Stomach (tissue), 8 donors: ENCODE measurements at regions not wholly inside any gene's neighbourhood (a gene's known extent, or its start where the extent isn't known, plus 50 kb on each side); places are given as distances from the start of the nearest gene placed in this dataset.

ENCODE experiments used
- DNase-seq, 2 donors: peaks; one replicate each; pipeline versions ENCODE4 v3.0.0 to v3.0.0-alpha.2; 2013 to 2019
- H3K27ac ChIP-seq, 5 donors: fragments of 200-600 bp in 4 of 5; sonication (generic) in 4 of 5; one replicate each; pipeline ENCODE4 v1.5.1; 2013 to 2019; ENCODE audit warnings: mild to moderate bottlenecking in 1 of 5, moderate library complexity in 1 of 5
- H3K27me3 ChIP-seq, 3 donors: fragments of 200-600 bp; sonication (generic); one replicate each; pipeline ENCODE4 v1.5.1; 2017 to 2019; ENCODE audit warnings: mixed run types in 1 of 3
- H3K36me3 ChIP-seq, 4 donors: fragments of 200-600 bp; sonication (generic); 1 replicate in 3 of 4; 2 replicates in 1 of 4; pipeline ENCODE4 v1.5.1; 2016 to 2019
- H3K4me1 ChIP-seq, 4 donors: fragments of 200-600 bp; sonication (generic); one replicate each; pipeline ENCODE4 v1.5.1; 2016 to 2019
- H3K4me3 ChIP-seq, 4 donors: fragments of 200-600 bp; sonication (generic) in 3 of 4; one replicate each; pipeline ENCODE4 v1.5.1; 2016 to 2019; ENCODE audit warnings: mild to moderate bottlenecking in 1 of 4
- H3K9me3 ChIP-seq, 4 donors: fragments of 200-600 bp; sonication (generic); one replicate each; pipeline ENCODE4 v1.5.1; 2016 to 2019
- EP300 ChIP-seq: sonication (generic); formaldehyde crosslinking; IDR thresholded peaks from one replicate; pipeline ENCODE4 v1.6.1; 2017; ENCODE audit warnings: antibody characterized with exemption
- POLR2A ChIP-seq, 4 donors: fragments of 450-650 bp; IDR thresholded peaks; one replicate each; pipeline ENCODE4 v1.6.1; 2016; ENCODE audit warnings: antibody characterized with exemption in 4 of 4, control low read depth in 2 of 4, mild to moderate bottlenecking in 1 of 4, moderate library complexity in 1 of 4
- POLR2AphosphoS5 ChIP-seq, 3 donors: sonication (generic); formaldehyde crosslinking; IDR thresholded peaks; one replicate each; pipeline ENCODE4 v1.6.1; 2016; ENCODE audit warnings: antibody characterized with exemption in 3 of 3
- WGBS, 5 donors: extraction: QIAGEN DNeasy Blood & Tissue Kit in 3 of 5; methylation state at CpG; one replicate each; pipeline versions ENCODE4 v1.1.5 to v1.1.7; 2013 to 2018; 5-methylcytosine and 5-hydroxymethylcytosine counted together
- intact Hi-C: fragments of 100-400 bp; cut with DNase I; formaldehyde crosslinking; loops from one replicate; pipeline ENCODE4 v1.15.1; 2023; ENCODE audit warnings: low total_unique reads
- TF ChIP-seq, protein P1 (sequence below), 7 experiments: fragments of 450-650 bp in 4 of 7; fragments of 200-600 bp in 3 of 7; sonication (generic) in 3 of 7; IDR thresholded peaks; one replicate each; pipeline ENCODE4 v1.5.1; 2016 to 2019; ENCODE audit warnings: antibody characterized with exemption in 7 of 7, control low read depth in 2 of 7, mild to moderate bottlenecking in 1 of 7
- donor health status: healthy with polysubstance abuse.
- donor health status: Bipolar disorder and iron deficiency.
- donor health status: healthy.

DNA sequence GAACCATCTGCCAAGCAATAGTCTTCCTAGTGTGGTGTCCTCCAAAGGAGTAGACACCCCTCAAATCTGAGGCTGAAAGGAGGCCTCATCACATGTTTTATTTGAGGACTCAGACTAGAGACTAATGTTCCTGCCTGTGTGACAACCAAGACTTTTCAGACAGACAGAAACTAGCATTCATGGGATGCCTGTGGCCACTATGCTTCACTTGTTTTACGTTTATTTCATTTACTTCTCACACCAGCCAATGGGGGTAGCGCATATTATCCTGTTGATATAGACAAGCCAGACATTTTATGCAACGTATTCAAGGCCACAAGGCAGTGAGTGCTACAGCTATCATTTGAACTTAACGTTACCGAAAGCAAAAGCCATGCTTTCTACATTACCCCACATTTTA is 391.7 kb upstream of the HTR2A start:
- Histone ChIP-seq H3K36me3 (no peaks in the 10 kb centered on the region), H3K4me3 (no peak overlapping the region), H3K4me1 (no peaks in the 10 kb centered on the region), H3K27me3 (no peaks in the 10 kb centered on the region), H3K9me3 (no peaks in the 10 kb centered on the region), H3K27ac (no peak overlapping the region)
- intact Hi-C loops, result no loop called here
- TF ChIP-seq, protein P1, sequence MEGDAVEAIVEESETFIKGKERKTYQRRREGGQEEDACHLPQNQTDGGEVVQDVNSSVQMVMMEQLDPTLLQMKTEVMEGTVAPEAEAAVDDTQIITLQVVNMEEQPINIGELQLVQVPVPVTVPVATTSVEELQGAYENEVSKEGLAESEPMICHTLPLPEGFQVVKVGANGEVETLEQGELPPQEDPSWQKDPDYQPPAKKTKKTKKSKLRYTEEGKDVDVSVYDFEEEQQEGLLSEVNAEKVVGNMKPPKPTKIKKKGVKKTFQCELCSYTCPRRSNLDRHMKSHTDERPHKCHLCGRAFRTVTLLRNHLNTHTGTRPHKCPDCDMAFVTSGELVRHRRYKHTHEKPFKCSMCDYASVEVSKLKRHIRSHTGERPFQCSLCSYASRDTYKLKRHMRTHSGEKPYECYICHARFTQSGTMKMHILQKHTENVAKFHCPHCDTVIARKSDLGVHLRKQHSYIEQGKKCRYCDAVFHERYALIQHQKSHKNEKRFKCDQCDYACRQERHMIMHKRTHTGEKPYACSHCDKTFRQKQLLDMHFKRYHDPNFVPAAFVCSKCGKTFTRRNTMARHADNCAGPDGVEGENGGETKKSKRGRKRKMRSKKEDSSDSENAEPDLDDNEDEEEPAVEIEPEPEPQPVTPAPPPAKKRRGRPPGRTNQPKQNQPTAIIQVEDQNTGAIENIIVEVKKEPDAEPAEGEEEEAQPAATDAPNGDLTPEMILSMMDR (IDR thresholded peaks at IDR 0.05), result no peak
- TF ChIP-seq EP300 (no peak), POLR2A (IDR thresholded peaks at IDR 0.05) (no peak), POLR2AphosphoS5 (IDR thresholded peaks at IDR 0.05) (no peak)
- 77 to 94% (median 79%) methylated on average over 5 of the region's 5 CpGs for WGBS, 5 donors
- DNase-seq, result no peak

DNA sequence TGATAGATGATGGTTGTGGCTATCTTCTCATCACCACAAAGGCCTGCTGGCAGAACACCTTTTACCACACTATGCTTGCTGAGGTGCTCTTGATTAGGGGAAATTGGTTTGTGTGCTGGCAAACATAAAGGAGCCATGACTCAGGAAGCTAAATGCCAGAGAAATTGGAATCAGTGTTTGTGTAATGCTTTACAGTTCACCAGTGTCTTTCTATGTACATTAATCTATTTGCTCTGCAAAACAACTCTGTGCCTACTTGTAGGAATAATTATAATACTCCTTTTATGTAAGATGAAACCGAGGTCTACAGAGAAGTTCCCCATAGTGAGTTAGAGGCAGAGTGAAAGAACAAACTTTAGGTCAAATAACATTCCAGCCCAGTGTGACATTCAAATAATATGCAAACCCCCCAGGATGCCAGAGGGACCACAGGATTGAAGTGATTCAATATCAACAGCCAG is 390.5 kb upstream of the HTR2A start:
- Histone ChIP-seq H3K4me1 (no peaks in the 10 kb centered on the region), H3K27ac (no peak overlapping the region), H3K9me3 (no peaks in the 10 kb centered on the region), H3K36me3 (no peaks in the 10 kb centered on the region), H3K4me3 (no peak overlapping the region), H3K27me3 (no peaks in the 10 kb centered on the region)
- intact Hi-C loops, result no loop called here
- TF ChIP-seq, protein P1 (IDR thresholded peaks at IDR 0.05), result no peak
- TF ChIP-seq EP300 (no peak), POLR2AphosphoS5 (IDR thresholded peaks at IDR 0.05) (no peak), POLR2A (IDR thresholded peaks at IDR 0.05) (no peak)
- 31 to 45% (median 39%) methylated on average over 1 of the region's 1 CpG for WGBS, 5 donors
- no peak for DNase-seq

DNA sequence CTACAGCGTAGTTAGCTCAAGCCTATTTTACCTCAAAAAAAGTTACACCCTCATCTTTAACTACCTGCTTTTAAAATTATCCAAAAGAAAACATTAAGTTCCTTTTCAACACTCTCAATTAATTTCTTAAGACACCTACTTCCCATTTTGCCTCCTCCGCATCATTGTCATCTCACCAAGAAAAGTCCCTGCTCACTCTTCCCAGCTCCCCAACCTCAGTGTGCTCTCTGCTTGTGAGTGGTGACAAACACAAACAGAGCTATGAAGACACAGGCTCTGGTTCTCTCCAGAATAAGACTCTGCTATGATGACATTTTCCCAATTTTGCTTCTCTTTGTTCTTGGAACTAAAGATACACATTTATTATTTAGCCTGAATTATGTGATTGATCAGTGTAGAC is 385.1 kb upstream of the HTR2A start:
- Histone ChIP-seq H3K4me3 (no peak overlapping the region), H3K27ac (no peak overlapping the region), H3K9me3 (no peaks in the 10 kb centered on the region), H3K36me3 (no peaks in the 10 kb centered on the region), H3K4me1 (no peaks in the 10 kb centered on the region), H3K27me3 (no peaks in the 10 kb centered on the region)
- intact Hi-C loops, result no loop called here
- DNase-seq, result no peak
- TF ChIP-seq, protein P1 (IDR thresholded peaks at IDR 0.05), result no peak
- TF ChIP-seq POLR2AphosphoS5 (IDR thresholded peaks at IDR 0.05), result no peak
- no peak for TF ChIP-seq POLR2A (IDR thresholded peaks at IDR 0.05)
- TF ChIP-seq EP300, result no peak
- WGBS, 5 donors, result 88 to 95% (median 94%) methylated on average over 2 of the region's 2 CpGs

DNA sequence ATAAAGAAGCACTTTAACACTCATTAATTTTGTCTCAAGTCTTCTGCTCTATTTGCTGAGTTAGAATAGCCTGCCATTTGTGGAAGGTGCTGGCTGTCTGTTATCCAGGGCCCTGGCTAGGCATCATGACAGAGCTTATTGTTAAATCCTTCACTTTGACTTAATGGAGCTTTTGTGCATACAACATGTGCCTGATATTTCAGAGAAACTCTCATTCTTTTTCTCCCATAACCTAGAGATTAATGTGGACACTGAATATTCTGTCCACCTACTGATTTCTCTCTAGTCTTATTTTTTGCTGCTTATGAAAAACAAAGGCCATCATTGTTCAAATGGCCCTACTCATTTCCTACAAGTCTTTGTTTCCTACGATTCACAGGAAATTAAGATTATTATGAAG is 383.1 kb upstream of the HTR2A start:
- intact Hi-C loops, result no loop called here
- WGBS, 5 donors, result 76 to 90% (median 82%) methylated on average over 1 of the region's 1 CpG
- Histone ChIP-seq H3K27me3 (no peaks in the 10 kb centered on the region), H3K9me3 (no peaks in the 10 kb centered on the region), H3K4me3 (no peak overlapping the region), H3K36me3 (no peaks in the 10 kb centered on the region), H3K27ac (no peak overlapping the region), H3K4me1 (no peaks in the 10 kb centered on the region)
- TF ChIP-seq, protein P1 (IDR thresholded peaks at IDR 0.05), result no peak
- no peak for TF ChIP-seq EP300
- TF ChIP-seq POLR2A (IDR thresholded peaks at IDR 0.05), result no peak
- TF ChIP-seq POLR2AphosphoS5 (IDR thresholded peaks at IDR 0.05), result no peak
- DNase-seq, result no peak
